WTC11 (cell line): ENCODE measurements at regions not wholly inside any gene's neighbourhood (a gene's known extent, or its start where the extent isn't known, plus 50 kb on each side); places are given as distances from the start of the nearest gene placed in this dataset.

ENCODE experiments used
- ATAC-seq: fragments of 200-7000 bp; cut with Tn5 transposase; 2 replicates; pipeline ENCODE4 v1.10.0; 2021; ENCODE audit warnings: mild to moderate bottlenecking, moderate library complexity
- CTCF ChIA-PET: fragments of 300-600 bp; sonication (Branson Sonifier 250); formaldehyde crosslinking; loops from one replicate; lab custom pipeline; 2021; ENCODE audit warnings: antibody characterized with exemption; lab: Charles Lee
- POLR2A ChIA-PET: fragments of 350-600 bp; sonication (Branson Sonifier 250); formaldehyde crosslinking; loops from one replicate; lab custom pipeline; 2021; ENCODE audit warnings: antibody characterized with exemption; lab: Charles Lee
- DNase-seq: peaks from one replicate; pipeline ENCODE4 v3.0.0; 2021; ENCODE audit warnings: low spot score
- H3K27ac Mint-ChIP-seq: 2 replicates; pipeline ENCODE4 v1.8.0; 2021; ENCODE audit warnings: mixed read lengths
- H3K27me3 Mint-ChIP-seq: 2 replicates; pipeline ENCODE4 v1.8.0; 2021; ENCODE audit warnings: low read depth, mild to moderate bottlenecking, moderate library complexity, mixed read lengths
- H3K36me3 Mint-ChIP-seq: 2 replicates; pipeline ENCODE4 v1.8.0; 2021; ENCODE audit warnings: mixed read lengths
- H3K4me1 Mint-ChIP-seq: 2 replicates; pipeline ENCODE4 v1.8.0; 2022; ENCODE audit warnings: mixed read lengths
- H3K4me3 Mint-ChIP-seq: 2 replicates; pipeline ENCODE4 v1.8.0; 2021; ENCODE audit warnings: mild to moderate bottlenecking, moderate library complexity, mixed read lengths
- H3K9me3 Mint-ChIP-seq: 2 replicates; pipeline ENCODE4 v1.8.0; 2021; ENCODE audit warnings: mixed read lengths
- CREM ChIP-seq: sonication (generic); formaldehyde crosslinking; IDR thresholded peaks from 2 replicates; pipeline ENCODE4 v1.8.1; 2022; ENCODE audit warnings: mild to moderate bottlenecking, missing genetic modification reagents, moderate library complexity
- JUN ChIP-seq: sonication (generic); formaldehyde crosslinking; IDR thresholded peaks from 2 replicates; pipeline ENCODE4 v1.8.0; 2023; ENCODE audit warnings: mild to moderate bottlenecking, missing genetic modification reagents
- NFE2L1 ChIP-seq: sonication (generic); formaldehyde crosslinking; IDR thresholded peaks from 2 replicates; pipeline ENCODE4 v1.8.1; 2023; ENCODE audit warnings: missing genetic modification reagents
- NFYB ChIP-seq: sonication (generic); formaldehyde crosslinking; conservative IDR thresholded peaks from 2 replicates; pipeline ENCODE4 v1.8.0; 2022; ENCODE audit warnings: low read depth, missing genetic modification reagents
- RELA ChIP-seq: sonication (generic); formaldehyde crosslinking; IDR thresholded peaks from 2 replicates; pipeline ENCODE4 v1.8.1; 2022; ENCODE audit warnings: missing genetic modification reagents, mild to moderate bottlenecking, borderline replicate concordance
- RORB ChIP-seq: fragments of 250-450 bp; sonication (Bioruptor Pico); IDR thresholded peaks from 2 replicates; pipeline ENCODE4 v1.9.0; 2021; ENCODE audit warnings: mild to moderate bottlenecking
- SMAD3 ChIP-seq: sonication (generic); formaldehyde crosslinking; IDR thresholded peaks from 2 replicates; pipeline ENCODE4 v1.8.0; 2022; ENCODE audit warnings: missing genetic modification reagents, mild to moderate bottlenecking, borderline replicate concordance
- SMAD4 ChIP-seq: sonication (generic); formaldehyde crosslinking; IDR thresholded peaks from 2 replicates; pipeline ENCODE4 v1.8.0; 2022; ENCODE audit warnings: mild to moderate bottlenecking, missing genetic modification reagents
- SOX15 ChIP-seq: fragments of 250-450 bp; sonication (Bioruptor Pico); IDR thresholded peaks from 2 replicates; pipeline ENCODE4 v1.9.0; 2021; ENCODE audit warnings: mild to moderate bottlenecking
- TCF7 ChIP-seq: sonication (generic); formaldehyde crosslinking; IDR thresholded peaks from 2 replicates; pipeline ENCODE4 v1.8.0; 2022; ENCODE audit warnings: mild to moderate bottlenecking, low read depth, missing genetic modification reagents, moderate library complexity
- ZNF121 ChIP-seq: sonication (generic); formaldehyde crosslinking; IDR thresholded peaks from 2 replicates; pipeline ENCODE4 v1.8.0; 2023; ENCODE audit warnings: missing genetic modification reagents
- ZNF671 ChIP-seq: fragments of 250-450 bp; sonication (Bioruptor Pico); IDR thresholded peaks from 2 replicates; pipeline ENCODE4 v1.8.0; 2021; ENCODE audit warnings: mild to moderate bottlenecking
- TF ChIP-seq, protein P1 (sequence below): sonication (generic); formaldehyde crosslinking; IDR thresholded peaks from 2 replicates; pipeline ENCODE4 v1.8.1; 2023; ENCODE audit warnings: mild to moderate bottlenecking, missing genetic modification reagents, moderate library complexity
- TF ChIP-seq, protein P2 (sequence below): sonication (generic); formaldehyde crosslinking; IDR thresholded peaks from 2 replicates; pipeline ENCODE4 v1.8.1; 2022; ENCODE audit warnings: mild to moderate bottlenecking, moderate library complexity, missing genetic modification reagents
- TF ChIP-seq, protein P3 (sequence below): sonication (generic); formaldehyde crosslinking; IDR thresholded peaks from 2 replicates; pipeline ENCODE4 v1.8.1; 2022; ENCODE audit warnings: low read depth, missing genetic modification reagents, borderline replicate concordance
- TF ChIP-seq, protein P4 (sequence below): sonication (generic); formaldehyde crosslinking; IDR thresholded peaks from 2 replicates; pipeline ENCODE4 v1.8.0; 2022; ENCODE audit warnings: mild to moderate bottlenecking, missing genetic modification reagents
- TF ChIP-seq, protein P5 (sequence below): fragments of 250-450 bp; sonication (Bioruptor Pico); IDR thresholded peaks from 2 replicates; pipeline ENCODE4 v1.9.0; 2021; ENCODE audit warnings: mild to moderate bottlenecking, borderline replicate concordance

DNA sequence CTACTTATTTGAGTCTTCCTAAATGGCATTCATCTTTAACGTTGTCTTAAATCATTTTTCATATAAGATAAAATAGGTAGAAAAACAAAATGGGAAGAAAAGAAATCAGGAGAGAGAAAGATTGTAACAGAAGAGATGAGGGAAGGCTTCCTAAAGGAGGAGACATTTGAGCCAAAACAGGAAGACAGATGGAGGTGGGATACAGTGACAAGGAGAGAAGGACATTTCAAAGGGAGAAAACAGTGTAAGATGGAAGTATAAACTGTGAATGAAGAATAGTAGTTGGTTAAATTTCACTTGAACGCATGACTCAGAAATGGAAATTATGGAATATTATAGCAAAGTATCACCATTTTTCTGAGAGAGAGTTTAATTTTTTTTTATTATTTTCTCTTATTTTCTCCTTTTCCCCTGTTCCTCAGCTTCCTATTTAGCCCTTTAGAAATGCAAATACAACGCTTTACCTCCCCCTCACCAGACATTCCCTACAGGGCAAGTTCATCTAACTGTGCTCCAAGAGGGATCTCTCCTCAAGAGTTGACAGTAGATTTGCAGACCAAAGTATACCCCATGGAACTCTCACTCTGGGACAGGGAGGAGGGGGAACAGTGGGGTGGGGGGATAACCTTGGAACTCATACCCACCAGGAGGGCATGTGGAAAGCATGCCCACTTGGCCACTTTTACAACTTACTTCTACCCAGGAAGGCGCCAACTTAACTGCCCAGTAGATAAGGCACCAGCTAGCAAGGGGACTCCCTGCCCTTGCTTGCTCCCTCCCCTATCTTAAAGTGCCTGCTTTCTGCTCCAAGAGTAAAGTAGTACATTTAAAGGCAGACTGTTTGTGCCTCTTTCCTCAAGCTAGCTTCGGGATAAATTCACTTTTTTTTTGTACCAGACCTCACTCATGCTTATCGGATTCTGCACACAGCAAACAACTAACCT lies 304.7 kb upstream of the POU5F2 start:
- DNase-seq (no peak), ATAC-seq (peak; percentile 96)
- ChIA-PET CTCF (no interaction called here), POLR2A (no interaction called here)
- TF ChIP-seq, protein P1, sequence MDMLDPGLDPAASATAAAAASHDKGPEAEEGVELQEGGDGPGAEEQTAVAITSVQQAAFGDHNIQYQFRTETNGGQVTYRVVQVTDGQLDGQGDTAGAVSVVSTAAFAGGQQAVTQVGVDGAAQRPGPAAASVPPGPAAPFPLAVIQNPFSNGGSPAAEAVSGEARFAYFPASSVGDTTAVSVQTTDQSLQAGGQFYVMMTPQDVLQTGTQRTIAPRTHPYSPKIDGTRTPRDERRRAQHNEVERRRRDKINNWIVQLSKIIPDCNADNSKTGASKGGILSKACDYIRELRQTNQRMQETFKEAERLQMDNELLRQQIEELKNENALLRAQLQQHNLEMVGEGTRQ, result no peak
- no peak for TF ChIP-seq SMAD3
- TF ChIP-seq, protein P2, sequence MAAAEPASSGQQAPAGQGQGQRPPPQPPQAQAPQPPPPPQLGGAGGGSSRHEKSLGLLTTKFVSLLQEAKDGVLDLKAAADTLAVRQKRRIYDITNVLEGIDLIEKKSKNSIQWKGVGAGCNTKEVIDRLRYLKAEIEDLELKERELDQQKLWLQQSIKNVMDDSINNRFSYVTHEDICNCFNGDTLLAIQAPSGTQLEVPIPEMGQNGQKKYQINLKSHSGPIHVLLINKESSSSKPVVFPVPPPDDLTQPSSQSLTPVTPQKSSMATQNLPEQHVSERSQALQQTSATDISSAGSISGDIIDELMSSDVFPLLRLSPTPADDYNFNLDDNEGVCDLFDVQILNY (CRISPR knock-in tag), result no peak
- TF ChIP-seq SMAD4 (CRISPR knock-in tag), result no peak
- TF ChIP-seq ZNF121 (CRISPR knock-in tag), result no peak
- TF ChIP-seq NFE2L1 (CRISPR knock-in tag), result no peak
- TF ChIP-seq JUN (CRISPR knock-in tag), result no peak
- TF ChIP-seq CREM, result no peak
- TF ChIP-seq TCF7 (CRISPR knock-in tag), result no peak
- TF ChIP-seq, protein P3, sequence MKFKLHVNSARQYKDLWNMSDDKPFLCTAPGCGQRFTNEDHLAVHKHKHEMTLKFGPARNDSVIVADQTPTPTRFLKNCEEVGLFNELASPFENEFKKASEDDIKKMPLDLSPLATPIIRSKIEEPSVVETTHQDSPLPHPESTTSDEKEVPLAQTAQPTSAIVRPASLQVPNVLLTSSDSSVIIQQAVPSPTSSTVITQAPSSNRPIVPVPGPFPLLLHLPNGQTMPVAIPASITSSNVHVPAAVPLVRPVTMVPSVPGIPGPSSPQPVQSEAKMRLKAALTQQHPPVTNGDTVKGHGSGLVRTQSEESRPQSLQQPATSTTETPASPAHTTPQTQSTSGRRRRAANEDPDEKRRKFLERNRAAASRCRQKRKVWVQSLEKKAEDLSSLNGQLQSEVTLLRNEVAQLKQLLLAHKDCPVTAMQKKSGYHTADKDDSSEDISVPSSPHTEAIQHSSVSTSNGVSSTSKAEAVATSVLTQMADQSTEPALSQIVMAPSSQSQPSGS, result no peak
- TF ChIP-seq RORB (CRISPR knock-in tag), result no peak
- no peak for TF ChIP-seq SOX15 (CRISPR knock-in tag)
- TF ChIP-seq ZNF671 (CRISPR knock-in tag), result no peak
- TF ChIP-seq, protein P4, sequence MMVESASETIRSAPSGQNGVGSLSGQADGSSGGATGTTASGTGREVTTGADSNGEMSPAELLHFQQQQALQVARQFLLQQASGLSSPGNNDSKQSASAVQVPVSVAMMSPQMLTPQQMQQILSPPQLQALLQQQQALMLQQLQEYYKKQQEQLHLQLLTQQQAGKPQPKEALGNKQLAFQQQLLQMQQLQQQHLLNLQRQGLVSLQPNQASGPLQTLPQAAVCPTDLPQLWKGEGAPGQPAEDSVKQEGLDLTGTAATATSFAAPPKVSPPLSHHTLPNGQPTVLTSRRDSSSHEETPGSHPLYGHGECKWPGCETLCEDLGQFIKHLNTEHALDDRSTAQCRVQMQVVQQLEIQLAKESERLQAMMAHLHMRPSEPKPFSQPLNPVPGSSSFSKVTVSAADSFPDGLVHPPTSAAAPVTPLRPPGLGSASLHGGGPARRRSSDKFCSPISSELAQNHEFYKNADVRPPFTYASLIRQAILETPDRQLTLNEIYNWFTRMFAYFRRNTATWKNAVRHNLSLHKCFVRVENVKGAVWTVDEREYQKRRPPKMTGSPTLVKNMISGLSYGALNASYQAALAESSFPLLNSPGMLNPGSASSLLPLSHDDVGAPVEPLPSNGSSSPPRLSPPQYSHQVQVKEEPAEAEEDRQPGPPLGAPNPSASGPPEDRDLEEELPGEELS (CRISPR knock-in tag), result no peak
- TF ChIP-seq RELA, result no peak
- TF ChIP-seq, protein P5, sequence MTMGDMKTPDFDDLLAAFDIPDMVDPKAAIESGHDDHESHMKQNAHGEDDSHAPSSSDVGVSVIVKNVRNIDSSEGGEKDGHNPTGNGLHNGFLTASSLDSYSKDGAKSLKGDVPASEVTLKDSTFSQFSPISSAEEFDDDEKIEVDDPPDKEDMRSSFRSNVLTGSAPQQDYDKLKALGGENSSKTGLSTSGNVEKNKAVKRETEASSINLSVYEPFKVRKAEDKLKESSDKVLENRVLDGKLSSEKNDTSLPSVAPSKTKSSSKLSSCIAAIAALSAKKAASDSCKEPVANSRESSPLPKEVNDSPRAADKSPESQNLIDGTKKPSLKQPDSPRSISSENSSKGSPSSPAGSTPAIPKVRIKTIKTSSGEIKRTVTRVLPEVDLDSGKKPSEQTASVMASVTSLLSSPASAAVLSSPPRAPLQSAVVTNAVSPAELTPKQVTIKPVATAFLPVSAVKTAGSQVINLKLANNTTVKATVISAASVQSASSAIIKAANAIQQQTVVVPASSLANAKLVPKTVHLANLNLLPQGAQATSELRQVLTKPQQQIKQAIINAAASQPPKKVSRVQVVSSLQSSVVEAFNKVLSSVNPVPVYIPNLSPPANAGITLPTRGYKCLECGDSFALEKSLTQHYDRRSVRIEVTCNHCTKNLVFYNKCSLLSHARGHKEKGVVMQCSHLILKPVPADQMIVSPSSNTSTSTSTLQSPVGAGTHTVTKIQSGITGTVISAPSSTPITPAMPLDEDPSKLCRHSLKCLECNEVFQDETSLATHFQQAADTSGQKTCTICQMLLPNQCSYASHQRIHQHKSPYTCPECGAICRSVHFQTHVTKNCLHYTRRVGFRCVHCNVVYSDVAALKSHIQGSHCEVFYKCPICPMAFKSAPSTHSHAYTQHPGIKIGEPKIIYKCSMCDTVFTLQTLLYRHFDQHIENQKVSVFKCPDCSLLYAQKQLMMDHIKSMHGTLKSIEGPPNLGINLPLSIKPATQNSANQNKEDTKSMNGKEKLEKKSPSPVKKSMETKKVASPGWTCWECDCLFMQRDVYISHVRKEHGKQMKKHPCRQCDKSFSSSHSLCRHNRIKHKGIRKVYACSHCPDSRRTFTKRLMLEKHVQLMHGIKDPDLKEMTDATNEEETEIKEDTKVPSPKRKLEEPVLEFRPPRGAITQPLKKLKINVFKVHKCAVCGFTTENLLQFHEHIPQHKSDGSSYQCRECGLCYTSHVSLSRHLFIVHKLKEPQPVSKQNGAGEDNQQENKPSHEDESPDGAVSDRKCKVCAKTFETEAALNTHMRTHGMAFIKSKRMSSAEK (CRISPR knock-in tag), result no peak
- no peak for TF ChIP-seq NFYB (CRISPR knock-in tag)
- no peaks in the 10 kb centered on the region for H3K27me3 Mint-ChIP-seq
- H3K36me3 Mint-ChIP-seq, result peaks cover 38% of the 10 kb centered on the region
- H3K4me3 Mint-ChIP-seq, result peak overlapping the region; percentile 40
- peak overlapping the region; percentile 69 for H3K27ac Mint-ChIP-seq
- peaks cover 27% of the 10 kb centered on the region for H3K4me1 Mint-ChIP-seq
- peaks cover 29% of the 10 kb centered on the region for H3K9me3 Mint-ChIP-seq
